ENCODE measurements at regions not wholly inside any gene's neighbourhood (a gene's known extent, or its start where the extent isn't known, plus 50 kb on each side); places are given as distances from the start of the nearest gene placed in this dataset.

DNA sequence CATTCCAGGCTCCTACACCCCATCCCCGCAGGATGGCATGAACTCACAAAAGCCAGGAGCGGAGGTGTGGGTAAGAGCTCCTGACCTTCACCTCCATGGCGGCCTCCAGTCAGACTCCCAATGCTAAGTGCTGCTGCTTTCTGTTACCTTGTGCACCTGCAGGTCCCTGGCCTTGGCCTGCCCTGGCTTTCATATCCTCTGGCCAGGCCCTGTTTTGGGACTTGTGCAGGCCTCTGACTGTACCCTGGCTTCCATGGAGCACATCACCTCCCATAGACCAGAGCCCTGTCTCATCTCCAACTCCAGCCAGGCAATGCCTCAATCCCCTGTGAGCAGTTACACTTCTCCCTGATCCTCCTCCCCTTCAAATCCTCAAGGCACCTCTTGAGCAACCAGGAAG lies 124.5 kb downstream of the MED10 start:
- DNase-seq (ENCODE audit: low read depth in 1 of 2, low spot score in 1 of 2): no peak
- no peak overlapping the region for H3K27ac ChIP-seq (replicated peaks)
- TF ChIP-seq, protein P1, sequence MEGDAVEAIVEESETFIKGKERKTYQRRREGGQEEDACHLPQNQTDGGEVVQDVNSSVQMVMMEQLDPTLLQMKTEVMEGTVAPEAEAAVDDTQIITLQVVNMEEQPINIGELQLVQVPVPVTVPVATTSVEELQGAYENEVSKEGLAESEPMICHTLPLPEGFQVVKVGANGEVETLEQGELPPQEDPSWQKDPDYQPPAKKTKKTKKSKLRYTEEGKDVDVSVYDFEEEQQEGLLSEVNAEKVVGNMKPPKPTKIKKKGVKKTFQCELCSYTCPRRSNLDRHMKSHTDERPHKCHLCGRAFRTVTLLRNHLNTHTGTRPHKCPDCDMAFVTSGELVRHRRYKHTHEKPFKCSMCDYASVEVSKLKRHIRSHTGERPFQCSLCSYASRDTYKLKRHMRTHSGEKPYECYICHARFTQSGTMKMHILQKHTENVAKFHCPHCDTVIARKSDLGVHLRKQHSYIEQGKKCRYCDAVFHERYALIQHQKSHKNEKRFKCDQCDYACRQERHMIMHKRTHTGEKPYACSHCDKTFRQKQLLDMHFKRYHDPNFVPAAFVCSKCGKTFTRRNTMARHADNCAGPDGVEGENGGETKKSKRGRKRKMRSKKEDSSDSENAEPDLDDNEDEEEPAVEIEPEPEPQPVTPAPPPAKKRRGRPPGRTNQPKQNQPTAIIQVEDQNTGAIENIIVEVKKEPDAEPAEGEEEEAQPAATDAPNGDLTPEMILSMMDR (IDR thresholded peaks at IDR 0.05; ENCODE audit: insufficient read depth, low read length): no peak
- TF ChIP-seq, protein P2, sequence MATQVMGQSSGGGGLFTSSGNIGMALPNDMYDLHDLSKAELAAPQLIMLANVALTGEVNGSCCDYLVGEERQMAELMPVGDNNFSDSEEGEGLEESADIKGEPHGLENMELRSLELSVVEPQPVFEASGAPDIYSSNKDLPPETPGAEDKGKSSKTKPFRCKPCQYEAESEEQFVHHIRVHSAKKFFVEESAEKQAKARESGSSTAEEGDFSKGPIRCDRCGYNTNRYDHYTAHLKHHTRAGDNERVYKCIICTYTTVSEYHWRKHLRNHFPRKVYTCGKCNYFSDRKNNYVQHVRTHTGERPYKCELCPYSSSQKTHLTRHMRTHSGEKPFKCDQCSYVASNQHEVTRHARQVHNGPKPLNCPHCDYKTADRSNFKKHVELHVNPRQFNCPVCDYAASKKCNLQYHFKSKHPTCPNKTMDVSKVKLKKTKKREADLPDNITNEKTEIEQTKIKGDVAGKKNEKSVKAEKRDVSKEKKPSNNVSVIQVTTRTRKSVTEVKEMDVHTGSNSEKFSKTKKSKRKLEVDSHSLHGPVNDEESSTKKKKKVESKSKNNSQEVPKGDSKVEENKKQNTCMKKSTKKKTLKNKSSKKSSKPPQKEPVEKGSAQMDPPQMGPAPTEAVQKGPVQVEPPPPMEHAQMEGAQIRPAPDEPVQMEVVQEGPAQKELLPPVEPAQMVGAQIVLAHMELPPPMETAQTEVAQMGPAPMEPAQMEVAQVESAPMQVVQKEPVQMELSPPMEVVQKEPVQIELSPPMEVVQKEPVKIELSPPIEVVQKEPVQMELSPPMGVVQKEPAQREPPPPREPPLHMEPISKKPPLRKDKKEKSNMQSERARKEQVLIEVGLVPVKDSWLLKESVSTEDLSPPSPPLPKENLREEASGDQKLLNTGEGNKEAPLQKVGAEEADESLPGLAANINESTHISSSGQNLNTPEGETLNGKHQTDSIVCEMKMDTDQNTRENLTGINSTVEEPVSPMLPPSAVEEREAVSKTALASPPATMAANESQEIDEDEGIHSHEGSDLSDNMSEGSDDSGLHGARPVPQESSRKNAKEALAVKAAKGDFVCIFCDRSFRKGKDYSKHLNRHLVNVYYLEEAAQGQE (IDR thresholded peaks at IDR 0.05; ENCODE audit: insufficient replicate concordance, low read depth): no peak
- TF ChIP-seq SPI1 (IDR thresholded peaks at IDR 0.05; ENCODE audit: borderline replicate concordance, low read depth) (no peak), POLR2AphosphoS5 (IDR thresholded peaks at IDR 0.05; ENCODE audit: low read depth) (no peak), GABPA (IDR thresholded peaks at IDR 0.05; ENCODE audit: low read depth) (no peak)
- no peak overlapping the region for H3K4me3 ChIP-seq (replicated peaks; ENCODE audit: insufficient read depth, low read length)
- H3K27me3 ChIP-seq (ENCODE audit: insufficient read depth, poor library complexity, severe bottlenecking): no peaks in the 10 kb centered on the region

- no peaks in the 10 kb centered on the region for H3K27me3 ChIP-seq (ENCODE audit: insufficient read depth, poor library complexity, severe bottlenecking)
- TF ChIP-seq POLR2AphosphoS5 (IDR thresholded peaks at IDR 0.05; ENCODE audit: low read depth): no peak
- TF ChIP-seq SPI1 (IDR thresholded peaks at IDR 0.05; ENCODE audit: borderline replicate concordance, low read depth): no peak
- TF ChIP-seq, protein P1 (IDR thresholded peaks at IDR 0.05; ENCODE audit: insufficient read depth, low read length): no peak
- TF ChIP-seq, protein P2 (IDR thresholded peaks at IDR 0.05; ENCODE audit: insufficient replicate concordance, low read depth): no peak
- TF ChIP-seq GABPA (IDR thresholded peaks at IDR 0.05; ENCODE audit: low read depth): no peak
- H3K27ac ChIP-seq (replicated peaks): no peak overlapping the region
- no peak overlapping the region for H3K4me3 ChIP-seq (replicated peaks; ENCODE audit: insufficient read depth, low read length)
- DNase-seq (ENCODE audit: low read depth in 1 of 2, low spot score in 1 of 2): no peak
These were observed 125.1 kb downstream of the MED10 start for GRCh38 chr5:6253281-6253680.

DNA sequence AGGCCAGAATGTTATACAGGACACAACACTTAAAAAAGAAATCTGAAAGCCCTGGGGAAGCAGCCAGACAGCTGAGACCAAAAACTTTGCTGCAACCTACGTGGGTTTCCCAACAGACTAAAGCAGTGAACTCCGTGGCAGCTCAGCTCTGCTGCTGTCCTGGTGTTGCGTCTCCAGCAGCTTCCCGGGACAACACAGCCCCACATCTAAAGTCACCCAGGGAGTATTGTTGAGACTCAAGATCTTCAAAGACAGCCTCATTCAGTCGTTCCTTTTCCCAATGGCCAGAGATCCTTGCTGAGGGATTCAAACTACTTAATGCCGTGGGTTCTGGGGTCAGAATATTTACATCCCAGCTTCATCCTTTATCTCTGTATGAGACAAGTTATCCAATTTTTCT lies 125.8 kb downstream of the MED10 start:
- DNase-seq (ENCODE audit: low read depth in 1 of 2, low spot score in 1 of 2): no peak
- H3K27ac ChIP-seq (replicated peaks): no peak overlapping the region
- no peaks in the 10 kb centered on the region for H3K27me3 ChIP-seq (ENCODE audit: insufficient read depth, poor library complexity, severe bottlenecking)
- TF ChIP-seq, protein P2 (IDR thresholded peaks at IDR 0.05; ENCODE audit: insufficient replicate concordance, low read depth): no peak
- TF ChIP-seq SPI1 (IDR thresholded peaks at IDR 0.05; ENCODE audit: borderline replicate concordance, low read depth): no peak
- TF ChIP-seq POLR2AphosphoS5 (IDR thresholded peaks at IDR 0.05; ENCODE audit: low read depth): no peak
- TF ChIP-seq GABPA (IDR thresholded peaks at IDR 0.05; ENCODE audit: low read depth): no peak
- TF ChIP-seq, protein P1 (IDR thresholded peaks at IDR 0.05; ENCODE audit: insufficient read depth, low read length): no peak
- no peak overlapping the region for H3K4me3 ChIP-seq (replicated peaks; ENCODE audit: insufficient read depth, low read length)

All from HL-60 (cell line).